Body of pancreas (tissue), 4 donors: ENCODE measurements at regions not wholly inside any gene's neighbourhood (a gene's known extent, or its start where the extent isn't known, plus 50 kb on each side); places are given as distances from the start of the nearest gene placed in this dataset.

ENCODE experiments used
- ATAC-seq: fragments of 150-250 bp; one replicate; pipeline ENCODE4 v1.9.1; 2016
- DNase-seq, 4 donors: peaks; one replicate each; pipeline ENCODE4 v3.0.0-alpha.2; 2019
- H3K27ac ChIP-seq, 4 donors: fragments of 200-600 bp; sonication (generic); 1 replicate in 3 of 4; 2 replicates in 1 of 4; pipeline versions ENCODE4 v1.5.1 to v1.6.1; 2016 to 2019; ENCODE audit warnings: mild to moderate bottlenecking in 1 of 4, mixed read lengths in 1 of 4, moderate library complexity in 1 of 4
- H3K27me3 ChIP-seq, 2 donors: fragments of 200-600 bp; sonication (generic); one replicate each; pipeline ENCODE4 v1.6.0; 2016; ENCODE audit warnings: mild to moderate bottlenecking in 1 of 2
- H3K36me3 ChIP-seq, 2 donors: fragments of 200-600 bp; sonication (generic); replicated peaks in 1 of 2; 2 replicates each; pipeline ENCODE4 v1.5.1; 2016; ENCODE audit warnings: low read depth in 2 of 2; ENCODE audit not compliant: insufficient read depth in 1 of 2
- H3K4me1 ChIP-seq: fragments of 200-600 bp; sonication (generic); one replicate; pipeline ENCODE4 v1.6.0; 2016
- H3K4me3 ChIP-seq, 2 donors: fragments of 200-600 bp; sonication (generic); 1 replicate in 1 of 2; 2 replicates in 1 of 2; pipeline ENCODE4 v1.5.1; 2016 to 2019
- H3K9me3 ChIP-seq, 3 donors: fragments of 200-600 bp; sonication (generic); 1 replicate in 2 of 3; 2 replicates in 1 of 3; pipeline ENCODE4 v1.5.1; 2016
- POLR2A ChIP-seq, 3 donors: fragments of 450-650 bp; IDR thresholded peaks; one replicate each; pipeline ENCODE4 v1.6.1; 2016; ENCODE audit warnings: antibody characterized with exemption in 3 of 3, mild to moderate bottlenecking in 2 of 3
- WGBS, 2 donors: methylation state at CpG; one replicate each; pipeline ENCODE4 v1.1.5; 2017; 5-methylcytosine and 5-hydroxymethylcytosine counted together
- intact Hi-C: fragments of 100-400 bp; cut with DNase I; formaldehyde crosslinking; loops from one replicate; pipeline ENCODE4 v1.15.1; 2023
- TF ChIP-seq, protein P1 (sequence below), 7 experiments: fragments of 450-650 bp in 4 of 7; fragments of 200-600 bp in 3 of 7; sonication (generic) in 3 of 7; IDR thresholded peaks; one replicate each; pipeline ENCODE4 v1.5.1; 2016 to 2019; ENCODE audit warnings: antibody characterized with exemption in 7 of 7

DNA sequence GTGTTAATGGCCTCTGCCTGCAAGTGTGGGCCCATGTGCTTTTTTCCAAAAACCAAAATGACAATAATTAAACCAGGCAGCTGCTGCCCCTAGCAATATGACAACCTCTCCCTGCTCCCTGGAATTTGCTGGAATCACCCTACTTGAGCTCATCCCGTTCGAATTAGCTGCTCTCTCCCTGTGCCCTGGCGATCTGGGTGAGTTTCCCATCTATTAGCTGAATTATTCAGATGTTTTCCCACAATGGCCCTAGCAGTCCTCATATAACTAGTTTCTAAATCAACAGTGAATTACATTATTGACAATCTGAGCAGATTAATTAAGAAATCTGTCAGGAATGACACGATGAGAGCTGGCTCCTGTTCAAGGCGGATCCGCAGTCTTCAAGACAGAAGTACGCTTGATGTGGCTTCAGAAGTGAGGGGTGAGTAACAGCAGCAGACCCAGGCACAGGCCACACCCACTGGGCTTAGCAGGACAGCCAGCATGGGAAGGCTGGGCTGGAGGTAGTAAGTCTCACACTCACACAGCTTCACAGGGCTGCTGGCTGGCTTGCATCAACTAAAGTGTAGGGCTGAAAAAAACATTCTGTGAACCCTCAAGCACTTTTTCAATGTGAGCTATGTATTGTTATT lies 366.2 kb upstream of the ID2 start:
- Histone ChIP-seq H3K4me3 (no peak overlapping the region), H3K27me3 (no peaks in the 10 kb centered on the region), H3K4me1 (no peaks in the 10 kb centered on the region), H3K36me3 (no peaks in the 10 kb centered on the region), H3K27ac (no peak overlapping the region), H3K9me3 (no peaks in the 10 kb centered on the region)
- DNase-seq: peak in 1 of 4 donors; percentile 45
- 60 to 64% methylated on average over 7 of the region's 7 CpGs for WGBS, 2 donors
- ATAC-seq: no peak
- TF ChIP-seq, protein P1, sequence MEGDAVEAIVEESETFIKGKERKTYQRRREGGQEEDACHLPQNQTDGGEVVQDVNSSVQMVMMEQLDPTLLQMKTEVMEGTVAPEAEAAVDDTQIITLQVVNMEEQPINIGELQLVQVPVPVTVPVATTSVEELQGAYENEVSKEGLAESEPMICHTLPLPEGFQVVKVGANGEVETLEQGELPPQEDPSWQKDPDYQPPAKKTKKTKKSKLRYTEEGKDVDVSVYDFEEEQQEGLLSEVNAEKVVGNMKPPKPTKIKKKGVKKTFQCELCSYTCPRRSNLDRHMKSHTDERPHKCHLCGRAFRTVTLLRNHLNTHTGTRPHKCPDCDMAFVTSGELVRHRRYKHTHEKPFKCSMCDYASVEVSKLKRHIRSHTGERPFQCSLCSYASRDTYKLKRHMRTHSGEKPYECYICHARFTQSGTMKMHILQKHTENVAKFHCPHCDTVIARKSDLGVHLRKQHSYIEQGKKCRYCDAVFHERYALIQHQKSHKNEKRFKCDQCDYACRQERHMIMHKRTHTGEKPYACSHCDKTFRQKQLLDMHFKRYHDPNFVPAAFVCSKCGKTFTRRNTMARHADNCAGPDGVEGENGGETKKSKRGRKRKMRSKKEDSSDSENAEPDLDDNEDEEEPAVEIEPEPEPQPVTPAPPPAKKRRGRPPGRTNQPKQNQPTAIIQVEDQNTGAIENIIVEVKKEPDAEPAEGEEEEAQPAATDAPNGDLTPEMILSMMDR (IDR thresholded peaks at IDR 0.05): no peak
- no peak for TF ChIP-seq POLR2A (IDR thresholded peaks at IDR 0.05)
- intact Hi-C loops: no loop called here

DNA sequence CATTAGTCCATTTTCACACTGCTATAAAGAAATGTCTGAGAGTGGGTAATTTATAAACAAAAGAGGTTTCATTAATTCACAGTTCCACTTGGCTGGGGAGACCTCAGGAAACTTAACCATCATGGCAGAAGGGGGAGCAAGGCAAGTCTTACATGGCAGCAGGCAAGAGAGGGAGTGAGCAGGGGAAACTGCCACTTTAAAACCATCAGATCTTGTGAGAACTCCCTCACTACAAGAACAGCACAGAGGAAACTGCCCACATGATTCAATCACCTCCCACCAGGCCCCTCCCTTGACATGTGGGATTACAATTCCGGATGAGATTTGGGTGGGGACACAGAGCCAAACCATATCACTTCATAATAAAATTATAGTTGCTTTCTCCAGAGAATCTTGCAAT lies 365.5 kb upstream of the ID2 start:
- intact Hi-C loops: no loop called here
- Histone ChIP-seq H3K4me1 (no peaks in the 10 kb centered on the region), H3K9me3 (no peaks in the 10 kb centered on the region), H3K4me3 (no peak overlapping the region), H3K36me3 (no peaks in the 10 kb centered on the region), H3K27ac (no peak overlapping the region), H3K27me3 (no peaks in the 10 kb centered on the region)
- 45% methylated on average over 1 of the region's 1 CpG for WGBS, 2 donors
- DNase-seq: no peak
- no peak for ATAC-seq
- TF ChIP-seq, protein P1 (IDR thresholded peaks at IDR 0.05): no peak
- TF ChIP-seq POLR2A (IDR thresholded peaks at IDR 0.05): no peak

DNA sequence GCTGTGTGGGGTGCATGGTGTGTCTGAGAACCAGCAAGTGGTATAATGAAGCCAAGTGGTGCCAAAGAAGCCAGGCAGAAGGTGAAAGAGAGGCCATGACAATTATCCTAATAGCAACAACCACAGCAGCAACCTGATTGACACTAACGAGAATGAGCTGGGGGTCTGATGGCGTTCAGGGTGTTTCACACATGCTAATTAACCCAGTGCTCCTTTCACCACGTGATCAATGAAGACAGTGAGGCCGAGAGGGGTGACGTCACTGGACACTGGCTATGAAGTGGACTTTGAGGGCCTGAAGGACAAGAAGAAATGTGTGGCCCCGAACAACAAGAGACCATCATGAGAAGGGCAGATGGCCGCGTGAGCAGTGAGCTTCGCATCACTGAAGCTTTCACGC lies 364.4 kb upstream of the ID2 start:
- TF ChIP-seq, protein P1 (IDR thresholded peaks at IDR 0.05): no peak
- TF ChIP-seq POLR2A (IDR thresholded peaks at IDR 0.05): no peak
- DNase-seq (no peak), ATAC-seq (no peak)
- no peak overlapping the region for H3K4me3 ChIP-seq
- 79 to 84% methylated on average over 10 of the region's 10 CpGs for WGBS, 2 donors
- no peaks in the 10 kb centered on the region for H3K27me3 ChIP-seq
- no peaks in the 10 kb centered on the region for H3K36me3 ChIP-seq
- H3K27ac ChIP-seq: no peak overlapping the region
- H3K4me1 ChIP-seq: no peaks in the 10 kb centered on the region
- H3K9me3 ChIP-seq: no peaks in the 10 kb centered on the region
- intact Hi-C loops: no loop called here

DNA sequence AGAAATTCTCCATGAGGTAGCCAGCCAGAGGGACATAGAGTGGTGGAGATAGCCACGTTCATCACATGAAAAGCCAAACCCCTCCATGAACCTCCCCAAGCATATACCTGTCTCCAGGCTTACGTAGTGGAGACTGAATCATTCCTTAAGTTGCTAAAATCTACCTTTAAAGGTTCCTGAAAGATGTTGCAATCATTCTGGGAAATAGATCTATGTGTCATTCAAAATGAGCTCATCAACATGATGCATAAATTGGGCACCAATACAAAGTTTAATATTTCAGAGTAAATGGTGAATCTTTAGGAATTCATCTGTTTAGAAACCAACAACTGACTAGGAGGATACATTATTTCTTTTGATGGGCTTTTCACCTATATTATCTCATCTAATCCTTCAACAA lies 362.6 kb upstream of the ID2 start:
- H3K9me3 ChIP-seq: no peaks in the 10 kb centered on the region
- TF ChIP-seq, protein P1 (IDR thresholded peaks at IDR 0.05): no peak
- H3K27me3 ChIP-seq: no peaks in the 10 kb centered on the region
- no peaks in the 10 kb centered on the region for H3K4me1 ChIP-seq
- H3K27ac ChIP-seq: no peak overlapping the region
- H3K36me3 ChIP-seq: no peaks in the 10 kb centered on the region
- DNase-seq (no peak), ATAC-seq (no peak)
- intact Hi-C loops: no loop called here
- 48 to 74% methylated on average over 2 of the region's 2 CpGs for WGBS, 2 donors
- H3K4me3 ChIP-seq: no peak overlapping the region

DNA sequence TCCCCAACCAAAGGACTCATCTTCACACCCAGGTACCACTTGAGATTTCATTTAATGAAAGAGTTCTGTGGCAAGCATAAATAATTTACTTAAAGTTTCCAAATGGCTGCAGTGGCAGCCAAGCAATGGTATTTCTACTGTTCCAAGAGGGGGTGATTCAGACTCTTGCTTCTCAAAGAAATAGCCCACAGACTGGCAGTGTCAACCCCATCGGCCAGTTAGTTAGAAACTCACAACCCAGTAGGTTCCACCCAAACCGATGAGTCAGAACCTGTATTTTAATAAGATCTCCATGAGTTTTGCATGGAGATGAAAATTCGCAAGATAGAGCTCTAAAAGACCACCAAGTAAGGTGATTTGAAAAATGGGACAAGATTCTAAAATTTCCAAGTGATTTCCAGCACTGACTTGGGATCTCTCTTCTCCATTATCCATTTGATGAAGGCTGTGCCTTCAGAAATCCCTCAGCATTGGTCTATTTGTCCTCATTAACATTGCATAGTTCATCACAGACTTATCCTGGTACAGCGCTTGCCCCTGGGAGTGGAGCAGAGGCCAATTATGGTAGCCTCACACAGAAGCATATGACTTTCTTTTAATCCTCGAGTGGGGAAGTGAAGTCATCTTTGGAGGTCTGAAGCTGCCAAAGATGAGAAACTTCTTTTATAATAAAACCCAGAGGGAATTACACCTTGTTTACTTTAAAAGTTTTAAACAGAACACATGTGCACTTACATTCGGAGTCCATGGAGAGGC lies 361.4 kb upstream of the ID2 start:
- no peak for TF ChIP-seq POLR2A (IDR thresholded peaks at IDR 0.05)
- intact Hi-C loops: no loop called here
- ATAC-seq (no peak), DNase-seq (no peak)
- Histone ChIP-seq H3K27ac (no peak overlapping the region), H3K9me3 (no peaks in the 10 kb centered on the region), H3K4me3 (no peak overlapping the region), H3K36me3 (no peaks in the 10 kb centered on the region), H3K27me3 (no peaks in the 10 kb centered on the region), H3K4me1 (no peaks in the 10 kb centered on the region)
- 75 to 80% methylated on average over 6 of the region's 6 CpGs for WGBS, 2 donors
